ENCODE measurements at regions not wholly inside any gene's neighbourhood (a gene's known extent, or its start where the extent isn't known, plus 50 kb on each side); places are given as distances from the start of the nearest gene placed in this dataset.

- Mint-ChIP-seq H3K27me3 (ENCODE audit: low read depth in 3 of 3) (no peaks in the 10 kb centered on the region), H3K36me3 (no peaks in the 10 kb centered on the region), H3K4me1 (no peaks in the 10 kb centered on the region), H3K9me3 (peaks cover 0 to 3% (median 2%) of the 10 kb centered on the region in 7 donors), H3K4me3 (no peak overlapping the region), H3K27ac (no peak overlapping the region)
- intact Hi-C loops (cut with micrococcal nuclease) = no loop called here
- Histone ChIP-seq H3K4me2 (replicated peaks; ENCODE audit: extremely low read depth, low read length, poor library complexity, severe bottlenecking) (no peak overlapping the region), H3K4me3 (replicated peaks in 1 of 3; ENCODE audit: low read depth in 2 of 3, low read length in 3 of 3) (no peak overlapping the region), H3K4me1 (ENCODE audit: control insufficient read depth in 1 of 2, insufficient read depth in 2 of 2, low read length in 2 of 2) (no peaks in the 10 kb centered on the region), H3K9ac (ENCODE audit: insufficient read depth, low read length, poor library complexity, severe bottlenecking) (no peak overlapping the region), H3K27me3 (ENCODE audit: control insufficient read depth in 2 of 2, insufficient read depth in 2 of 2, low read length in 2 of 2) (no peaks in the 10 kb centered on the region), H3K79me2 (ENCODE audit: insufficient read depth, low read length) (no peaks in the 10 kb centered on the region), H3K36me3 (replicated peaks in 1 of 2; ENCODE audit: control insufficient read depth in 1 of 2, insufficient read depth in 2 of 2, low read length in 2 of 2) (no peaks in the 10 kb centered on the region), H3K9me3 (replicated peaks in 1 of 2; ENCODE audit: control insufficient read depth in 1 of 2, insufficient read depth in 1 of 2, low read length in 2 of 2) (no peaks in the 10 kb centered on the region), H2AFZ (ENCODE audit: insufficient read depth, low read depth, low read length, poor library complexity, severe bottlenecking) (no peak overlapping the region), H3K27ac (ENCODE audit: low read depth in 1 of 2, low read length in 2 of 2) (no peak overlapping the region), H4K20me1 (ENCODE audit: insufficient read depth, low read length) (no peaks in the 10 kb centered on the region)
- DNase-seq = no peak
- TF ChIP-seq CTCF (IDR thresholded peaks at IDR 0.05) = no peak
Observed at GRCh38 chr4:137774501-137774900, 242.2 kb upstream of the PCDH18 start.

GRCh38 chr4:137768881-137769280 lies 236.6 kb upstream of the PCDH18 start:
- no peak overlapping the region for H3K27ac ChIP-seq (ENCODE audit: low read depth in 1 of 2, low read length in 2 of 2)
- H3K9me3 ChIP-seq (replicated peaks in 1 of 2; ENCODE audit: control insufficient read depth in 1 of 2, insufficient read depth in 1 of 2, low read length in 2 of 2) = no peaks in the 10 kb centered on the region
- Mint-ChIP-seq H3K27me3 (ENCODE audit: low read depth in 3 of 3) (no peaks in the 10 kb centered on the region), H3K4me1 (no peaks in the 10 kb centered on the region), H3K36me3 (no peaks in the 10 kb centered on the region), H3K27ac (no peak overlapping the region), H3K4me3 (no peak overlapping the region), H3K9me3 (peaks cover 0 to 6% (median 2%) of the 10 kb centered on the region in 7 donors)
- no peak overlapping the region for H3K4me2 ChIP-seq (replicated peaks; ENCODE audit: extremely low read depth, low read length, poor library complexity, severe bottlenecking)
- DNase-seq = no peak
- no peaks in the 10 kb centered on the region for H3K36me3 ChIP-seq (replicated peaks in 1 of 2; ENCODE audit: control insufficient read depth in 1 of 2, insufficient read depth in 2 of 2, low read length in 2 of 2)
- no peak overlapping the region for H2AFZ ChIP-seq (ENCODE audit: insufficient read depth, low read depth, low read length, poor library complexity, severe bottlenecking)
- H3K4me1 ChIP-seq (ENCODE audit: control insufficient read depth in 1 of 2, insufficient read depth in 2 of 2, low read length in 2 of 2) = no peaks in the 10 kb centered on the region
- H3K4me3 ChIP-seq (replicated peaks in 1 of 3; ENCODE audit: low read depth in 2 of 3, low read length in 3 of 3) = no peak overlapping the region
- no peak overlapping the region for H3K9ac ChIP-seq (ENCODE audit: insufficient read depth, low read length, poor library complexity, severe bottlenecking)
- no peaks in the 10 kb centered on the region for H3K27me3 ChIP-seq (ENCODE audit: control insufficient read depth in 2 of 2, insufficient read depth in 2 of 2, low read length in 2 of 2)
- intact Hi-C loops (cut with micrococcal nuclease) = no loop called here
- H3K79me2 ChIP-seq (ENCODE audit: insufficient read depth, low read length) = no peaks in the 10 kb centered on the region
- H4K20me1 ChIP-seq (ENCODE audit: insufficient read depth, low read length) = no peaks in the 10 kb centered on the region
- 92% methylated on average over 1 of the region's 1 CpG for WGBS (ENCODE audit: insufficient coverage)
- TF ChIP-seq CTCF (IDR thresholded peaks at IDR 0.05) = no peak
